ENCODE measurements at regions not wholly inside any gene's neighbourhood (a gene's known extent, or its start where the extent isn't known, plus 50 kb on each side); places are given as distances from the start of the nearest gene placed in this dataset.

DNA sequence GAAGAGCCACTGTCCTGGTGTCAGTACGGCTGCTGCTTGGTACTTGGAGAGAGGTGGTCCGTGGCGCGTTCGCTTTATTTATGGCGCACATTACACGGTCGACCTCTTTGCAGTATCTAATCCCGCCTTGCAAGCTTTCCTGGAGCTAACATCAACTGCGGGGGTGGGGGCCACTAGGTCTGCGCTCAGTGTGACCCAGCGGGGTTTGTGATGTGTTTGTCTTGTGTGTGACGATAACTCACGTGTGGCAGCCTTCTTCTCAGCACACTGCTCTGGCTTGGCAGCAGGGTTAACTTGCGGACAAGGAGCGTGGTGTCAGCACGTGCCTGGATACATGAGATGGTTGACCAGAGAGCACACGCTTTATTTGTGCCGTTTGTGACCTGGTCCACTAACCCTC, 122.2 kb upstream of the RTL1 start:
- TF ChIP-seq, protein P1, sequence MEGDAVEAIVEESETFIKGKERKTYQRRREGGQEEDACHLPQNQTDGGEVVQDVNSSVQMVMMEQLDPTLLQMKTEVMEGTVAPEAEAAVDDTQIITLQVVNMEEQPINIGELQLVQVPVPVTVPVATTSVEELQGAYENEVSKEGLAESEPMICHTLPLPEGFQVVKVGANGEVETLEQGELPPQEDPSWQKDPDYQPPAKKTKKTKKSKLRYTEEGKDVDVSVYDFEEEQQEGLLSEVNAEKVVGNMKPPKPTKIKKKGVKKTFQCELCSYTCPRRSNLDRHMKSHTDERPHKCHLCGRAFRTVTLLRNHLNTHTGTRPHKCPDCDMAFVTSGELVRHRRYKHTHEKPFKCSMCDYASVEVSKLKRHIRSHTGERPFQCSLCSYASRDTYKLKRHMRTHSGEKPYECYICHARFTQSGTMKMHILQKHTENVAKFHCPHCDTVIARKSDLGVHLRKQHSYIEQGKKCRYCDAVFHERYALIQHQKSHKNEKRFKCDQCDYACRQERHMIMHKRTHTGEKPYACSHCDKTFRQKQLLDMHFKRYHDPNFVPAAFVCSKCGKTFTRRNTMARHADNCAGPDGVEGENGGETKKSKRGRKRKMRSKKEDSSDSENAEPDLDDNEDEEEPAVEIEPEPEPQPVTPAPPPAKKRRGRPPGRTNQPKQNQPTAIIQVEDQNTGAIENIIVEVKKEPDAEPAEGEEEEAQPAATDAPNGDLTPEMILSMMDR (IDR thresholded peaks at IDR 0.05), result no peak
- H3K9me3 Mint-ChIP-seq, result no peaks in the 10 kb centered on the region
- no peak for ATAC-seq
- POLR2A ChIA-PET, result no interaction called here
- H3K4me3 Mint-ChIP-seq, result no peak overlapping the region
- no peaks in the 10 kb centered on the region for H3K4me1 Mint-ChIP-seq (ENCODE audit: low read depth)
- no peak for DNase-seq
- CTCF ChIA-PET, result no interaction called here
- intact Hi-C loops (cut with micrococcal nuclease), result no loop called here
- H3K27ac Mint-ChIP-seq, result no peak overlapping the region
- peaks cover 8% of the 10 kb centered on the region for H3K27me3 Mint-ChIP-seq
- no peaks in the 10 kb centered on the region for H3K36me3 Mint-ChIP-seq (ENCODE audit: low read depth)

DNA sequence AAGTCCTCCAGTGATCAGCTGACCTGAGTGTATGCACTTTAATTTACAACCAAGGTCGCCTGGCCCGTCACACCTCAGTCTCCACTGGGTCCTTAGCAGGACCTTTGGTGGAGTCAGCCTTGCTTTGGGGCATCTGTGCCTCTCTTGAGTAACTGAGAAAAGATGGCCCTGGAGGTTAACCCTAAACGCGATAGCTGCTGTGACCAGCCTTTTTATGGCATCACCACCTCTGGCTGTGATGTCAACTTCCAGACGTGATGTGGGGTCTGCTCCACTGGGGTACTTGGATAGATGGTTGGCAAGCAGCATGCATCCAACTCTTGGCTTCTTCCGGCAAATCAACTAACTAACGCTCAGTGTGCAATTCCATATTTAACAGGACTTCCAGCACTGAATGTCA, 122.8 kb upstream of the RTL1 start:
- Mint-ChIP-seq H3K36me3 (ENCODE audit: low read depth) (no peaks in the 10 kb centered on the region), H3K4me1 (ENCODE audit: low read depth) (no peaks in the 10 kb centered on the region), H3K27ac (no peak overlapping the region), H3K4me3 (no peak overlapping the region), H3K27me3 (peaks cover 5% of the 10 kb centered on the region), H3K9me3 (no peaks in the 10 kb centered on the region)
- intact Hi-C loops (cut with micrococcal nuclease), result no loop called here
- ATAC-seq (no peak), DNase-seq (no peak)
- TF ChIP-seq, protein P1 (IDR thresholded peaks at IDR 0.05), result no peak
- ChIA-PET POLR2A (no interaction called here), CTCF (no interaction called here)

DNA sequence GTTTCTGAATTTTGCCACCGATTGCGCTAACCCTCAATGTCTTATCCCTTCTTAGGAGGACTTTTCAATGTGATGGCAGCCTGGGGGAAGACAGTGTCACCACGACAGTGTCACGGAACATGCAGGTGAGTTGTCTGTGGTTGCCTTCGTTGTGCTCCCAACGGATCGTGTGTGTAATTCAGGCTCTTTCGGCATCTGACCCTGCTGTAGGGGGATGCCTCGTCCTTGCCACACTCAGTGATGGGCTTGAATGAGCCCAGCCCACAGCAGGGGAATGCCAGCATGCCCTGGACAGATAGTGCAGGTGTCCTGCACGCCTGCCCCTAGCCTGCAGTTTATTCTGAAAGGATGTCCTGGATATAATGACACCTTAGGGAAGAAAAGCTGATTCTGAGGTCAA, 123.8 kb upstream of the RTL1 start:
- TF ChIP-seq, protein P1 (IDR thresholded peaks at IDR 0.05), result no peak
- DNase-seq, result no peak
- Mint-ChIP-seq H3K36me3 (ENCODE audit: low read depth) (no peaks in the 10 kb centered on the region), H3K9me3 (no peaks in the 10 kb centered on the region), H3K27me3 (peaks cover 2% of the 10 kb centered on the region), H3K27ac (no peak overlapping the region), H3K4me3 (no peak overlapping the region), H3K4me1 (ENCODE audit: low read depth) (no peaks in the 10 kb centered on the region)
- POLR2A ChIA-PET, result no interaction called here
- no peak for ATAC-seq
- CTCF ChIA-PET, result no interaction called here
- intact Hi-C loops (cut with micrococcal nuclease), result no loop called here

DNA sequence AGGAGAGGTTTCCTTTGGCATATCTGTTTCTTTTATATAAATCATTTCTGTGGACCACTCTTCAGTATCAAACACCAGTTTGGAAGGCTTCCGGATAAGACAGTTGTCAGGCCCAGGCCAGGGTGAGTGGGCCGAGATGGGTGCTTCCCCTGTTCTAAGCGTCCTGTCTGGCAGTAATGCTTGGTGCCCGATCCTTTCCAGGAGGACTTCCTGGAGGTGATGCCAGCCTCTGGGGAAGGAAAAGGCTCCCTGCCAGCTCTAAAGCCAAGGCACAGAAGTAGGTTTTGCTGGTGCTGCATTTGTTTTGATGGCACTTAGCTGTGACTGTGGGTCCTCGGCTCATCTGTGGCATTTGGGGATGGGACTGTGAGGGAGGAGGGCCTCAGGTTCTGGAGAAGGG, 124.4 kb upstream of the RTL1 start:
- Mint-ChIP-seq H3K4me3 (no peak overlapping the region), H3K27me3 (no peaks in the 10 kb centered on the region), H3K36me3 (ENCODE audit: low read depth) (no peaks in the 10 kb centered on the region), H3K9me3 (no peaks in the 10 kb centered on the region), H3K27ac (no peak overlapping the region), H3K4me1 (ENCODE audit: low read depth) (no peaks in the 10 kb centered on the region)
- POLR2A ChIA-PET, result no interaction called here
- DNase-seq (no peak), ATAC-seq (no peak)
- intact Hi-C loops (cut with micrococcal nuclease), result no loop called here
- CTCF ChIA-PET, result no interaction called here
- TF ChIP-seq, protein P1 (IDR thresholded peaks at IDR 0.05), result no peak

DNA sequence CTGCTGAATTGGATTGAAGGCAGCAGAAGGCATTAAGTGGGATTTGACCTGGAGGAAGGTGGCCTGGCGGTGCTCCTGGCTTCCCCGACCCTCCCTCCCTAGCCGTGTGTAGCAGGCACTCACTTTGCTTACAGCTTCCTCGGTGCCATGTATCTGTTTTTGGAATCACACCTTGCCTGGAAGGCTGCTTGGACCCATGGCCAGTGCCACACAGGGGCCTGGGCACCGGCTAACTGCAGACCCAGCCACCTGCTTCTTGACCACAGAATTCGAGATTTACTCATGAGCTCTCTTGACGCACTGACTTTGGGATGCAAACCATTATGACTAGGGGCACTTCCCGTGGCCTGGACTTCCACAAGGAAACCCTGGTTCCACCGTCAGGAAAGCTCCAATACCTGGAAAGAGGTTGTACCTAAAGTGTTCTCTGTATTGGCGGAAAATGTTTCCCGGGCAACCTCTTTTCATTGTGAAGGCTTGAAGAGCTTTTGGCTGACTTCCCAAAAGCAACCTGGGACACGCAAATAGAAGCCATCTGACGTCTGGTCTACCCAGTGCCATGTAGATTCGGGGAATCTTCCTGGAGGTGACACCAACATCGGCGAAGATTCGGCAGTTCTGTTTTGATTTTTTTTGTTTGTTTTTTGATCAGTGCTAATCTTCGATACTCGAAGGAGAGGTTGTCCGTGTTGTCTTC, 125.6 kb upstream of the RTL1 start:
- intact Hi-C loops (cut with micrococcal nuclease), result no loop called here
- H3K4me1 Mint-ChIP-seq (ENCODE audit: low read depth), result no peaks in the 10 kb centered on the region
- CTCF ChIA-PET, result no interaction called here

More for the DNA sequence above, 125.6 kb upstream of the RTL1 start:
- POLR2A ChIA-PET, result no interaction called here
- no peak overlapping the region for H3K4me3 Mint-ChIP-seq
- DNase-seq, result no peak
- TF ChIP-seq, protein P1 (IDR thresholded peaks at IDR 0.05), result no peak
- no peaks in the 10 kb centered on the region for H3K9me3 Mint-ChIP-seq
- H3K27me3 Mint-ChIP-seq, result no peaks in the 10 kb centered on the region
- no peaks in the 10 kb centered on the region for H3K36me3 Mint-ChIP-seq (ENCODE audit: low read depth)
- no peak for ATAC-seq
- H3K27ac Mint-ChIP-seq, result no peak overlapping the region
